ENCODE measurements at regions not wholly inside any gene's neighbourhood (a gene's known extent, or its start where the extent isn't known, plus 50 kb on each side); places are given as distances from the start of the nearest gene placed in this dataset.

DNA sequence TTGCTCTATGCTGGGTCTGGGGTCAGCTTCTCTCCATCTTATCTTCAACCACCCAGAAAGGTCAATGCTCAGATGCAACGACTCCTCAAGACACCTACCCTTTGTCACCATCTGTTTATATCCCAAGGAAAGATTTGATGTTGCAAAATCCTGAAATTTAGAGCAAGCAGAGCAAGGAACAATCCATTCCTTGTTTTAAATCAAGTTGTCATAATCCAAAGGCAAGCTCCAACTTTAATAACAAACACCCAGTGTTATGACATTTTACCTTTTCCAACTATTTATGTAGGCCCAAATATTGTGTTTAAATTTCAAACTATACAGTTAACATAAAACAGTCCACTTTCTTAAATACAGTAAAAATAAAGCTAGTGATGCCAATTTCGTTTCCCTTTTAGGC lies 116.5 kb upstream of the LRIG1 start:
- intact Hi-C loops (cut with DNase I): loop anchor here in 1 of 10 donors (10.0 kb wide), 1 partner anchor 113 kb away; the partner anchor contains the start of gene LRIG1

DNA sequence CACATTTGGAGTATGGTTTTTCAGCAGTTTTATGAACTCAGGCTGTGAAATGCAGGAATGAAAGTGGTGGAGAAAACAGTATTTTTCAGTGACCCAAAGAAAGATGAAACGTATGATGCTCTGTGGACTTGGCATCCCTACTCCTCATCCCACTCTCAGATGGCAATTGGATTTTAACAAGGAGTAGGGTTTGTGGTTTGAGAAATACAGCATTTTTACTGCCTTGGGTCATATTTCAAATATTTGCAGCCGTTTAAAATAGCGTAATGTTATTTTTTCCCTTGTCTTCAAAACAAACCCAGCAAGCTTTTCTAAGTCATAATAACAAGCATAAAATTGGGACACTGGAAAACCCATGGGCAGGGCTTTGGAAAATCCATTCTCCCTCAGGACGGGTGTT lies 117.2 kb upstream of the LRIG1 start:
- peaks cover 0 to 6% (median 0%) of the 10 kb centered on the region in 9 donors for H3K4me1 ChIP-seq
- intact Hi-C loops (cut with DNase I): loop anchor here in 1 of 10 donors (10.0 kb wide), 1 partner anchor 113 kb away; the partner anchor contains the start of gene LRIG1
- H3K36me3 ChIP-seq: no peaks in the 10 kb centered on the region
- H3K27ac ChIP-seq: no peak overlapping the region
- no peaks in the 10 kb centered on the region for H3K9me3 ChIP-seq
- no peak for DNase-seq
- ATAC-seq: no peak
- no peak overlapping the region for H3K4me3 ChIP-seq
- WGBS, 2 donors: 81 to 84% methylated on average over 4 of the region's 4 CpGs
- H3K27me3 ChIP-seq: no peaks in the 10 kb centered on the region
- TF ChIP-seq, protein P1, sequence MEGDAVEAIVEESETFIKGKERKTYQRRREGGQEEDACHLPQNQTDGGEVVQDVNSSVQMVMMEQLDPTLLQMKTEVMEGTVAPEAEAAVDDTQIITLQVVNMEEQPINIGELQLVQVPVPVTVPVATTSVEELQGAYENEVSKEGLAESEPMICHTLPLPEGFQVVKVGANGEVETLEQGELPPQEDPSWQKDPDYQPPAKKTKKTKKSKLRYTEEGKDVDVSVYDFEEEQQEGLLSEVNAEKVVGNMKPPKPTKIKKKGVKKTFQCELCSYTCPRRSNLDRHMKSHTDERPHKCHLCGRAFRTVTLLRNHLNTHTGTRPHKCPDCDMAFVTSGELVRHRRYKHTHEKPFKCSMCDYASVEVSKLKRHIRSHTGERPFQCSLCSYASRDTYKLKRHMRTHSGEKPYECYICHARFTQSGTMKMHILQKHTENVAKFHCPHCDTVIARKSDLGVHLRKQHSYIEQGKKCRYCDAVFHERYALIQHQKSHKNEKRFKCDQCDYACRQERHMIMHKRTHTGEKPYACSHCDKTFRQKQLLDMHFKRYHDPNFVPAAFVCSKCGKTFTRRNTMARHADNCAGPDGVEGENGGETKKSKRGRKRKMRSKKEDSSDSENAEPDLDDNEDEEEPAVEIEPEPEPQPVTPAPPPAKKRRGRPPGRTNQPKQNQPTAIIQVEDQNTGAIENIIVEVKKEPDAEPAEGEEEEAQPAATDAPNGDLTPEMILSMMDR (IDR thresholded peaks at IDR 0.05): no peak

More for the DNA sequence above, 116.5 kb upstream of the LRIG1 start:
- no peaks in the 10 kb centered on the region for H3K36me3 ChIP-seq
- no peak for DNase-seq
- peaks cover 0 to 6% (median 0%) of the 10 kb centered on the region in 9 donors for H3K4me1 ChIP-seq
- 69 to 74% methylated on average over 2 of the region's 2 CpGs for whole genome bisulfite sequencing, 2 donors
- no peak overlapping the region for H3K27ac ChIP-seq
- no peaks in the 10 kb centered on the region for H3K27me3 ChIP-seq
- TF ChIP-seq, protein P1 (IDR thresholded peaks at IDR 0.05): no peak
- ATAC-seq: no peak
- no peak overlapping the region for H3K4me3 ChIP-seq
- no peaks in the 10 kb centered on the region for H3K9me3 ChIP-seq

DNA sequence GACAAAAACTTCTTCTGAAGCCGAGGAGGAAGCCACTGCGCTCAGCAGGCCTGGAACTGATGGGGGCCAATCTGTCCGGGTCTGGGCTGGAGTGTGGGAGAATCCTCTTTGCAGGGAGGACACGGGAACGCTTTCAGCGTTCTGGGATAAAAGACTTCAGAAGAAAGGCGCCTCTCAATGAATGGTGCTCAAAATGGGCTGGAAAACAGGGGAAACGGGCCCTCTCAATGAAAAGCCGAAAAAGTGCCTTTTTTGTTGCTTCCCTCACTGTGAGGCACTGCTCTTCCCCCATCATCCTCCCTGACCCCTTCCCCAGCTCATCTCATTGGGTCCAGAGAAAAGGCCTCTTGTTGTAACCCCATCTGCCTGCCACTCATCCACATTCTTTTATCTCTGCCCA lies 119.5 kb upstream of the LRIG1 start:
- 81 to 82% methylated on average over 9 of the region's 9 CpGs for WGBS, 2 donors

DNA sequence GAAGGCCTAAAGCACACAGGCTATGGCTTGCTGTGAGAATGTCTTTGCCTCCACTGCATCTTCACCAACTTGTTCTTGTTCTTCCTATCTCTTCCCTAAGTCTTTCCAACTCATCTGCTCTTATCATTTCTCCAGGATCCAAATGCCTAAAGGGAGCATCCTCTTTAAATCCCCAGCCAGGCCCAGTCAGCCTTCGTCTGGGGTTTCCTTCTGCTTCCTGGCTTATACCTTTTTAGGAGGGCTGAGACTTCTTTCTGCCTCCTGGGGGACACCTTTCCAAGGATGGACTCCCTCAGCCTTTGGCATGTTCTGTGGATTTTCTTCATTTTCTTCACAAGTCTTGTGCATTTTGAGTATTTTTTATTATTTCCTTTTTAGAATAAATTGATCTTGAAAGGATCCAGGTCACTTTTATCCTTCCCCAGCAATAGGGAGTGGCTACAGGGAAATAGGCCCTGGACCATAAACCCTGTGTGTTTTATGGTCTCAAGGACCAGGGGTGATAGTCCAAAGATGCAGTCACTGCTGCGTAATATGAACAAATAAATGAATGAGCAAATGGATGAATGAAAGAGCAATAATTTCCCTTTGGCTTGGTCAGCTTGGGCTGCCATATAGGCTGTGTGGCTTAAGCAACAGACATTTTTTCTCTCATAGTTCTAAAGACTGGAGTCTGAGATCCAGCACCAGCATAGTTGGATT lies 122.1 kb upstream of the LRIG1 start:
- no peaks in the 10 kb centered on the region for H3K36me3 ChIP-seq
- DNase-seq (no peak), ATAC-seq (no peak)
- no peak overlapping the region for H3K4me3 ChIP-seq
- TF ChIP-seq, protein P1 (IDR thresholded peaks at IDR 0.05): no peak
- H3K4me1 ChIP-seq: peaks cover 0 to 7% (median 0%) of the 10 kb centered on the region in 9 donors
- 92 to 98% methylated on average over 2 of the region's 2 CpGs for WGBS, 2 donors
- no peak overlapping the region for H3K27ac ChIP-seq
- intact Hi-C loops (cut with DNase I): no loop called here
- no peaks in the 10 kb centered on the region for H3K9me3 ChIP-seq
- H3K27me3 ChIP-seq: no peaks in the 10 kb centered on the region

More for the DNA sequence above, 119.5 kb upstream of the LRIG1 start:
- peaks cover 0 to 9% (median 0%) of the 10 kb centered on the region in 9 donors for H3K4me1 ChIP-seq
- DNase-seq (no peak), ATAC-seq (no peak)
- H3K4me3 ChIP-seq: no peak overlapping the region
- TF ChIP-seq, protein P1 (IDR thresholded peaks at IDR 0.05): no peak
- no peaks in the 10 kb centered on the region for H3K9me3 ChIP-seq
- H3K27ac ChIP-seq: no peak overlapping the region
- intact Hi-C loops (cut with DNase I): no loop called here
- no peaks in the 10 kb centered on the region for H3K27me3 ChIP-seq
- H3K36me3 ChIP-seq: no peaks in the 10 kb centered on the region

Measured in heart right ventricle (tissue), 16 donors.